Endodermal cell (in vitro differentiated cells): ENCODE measurements at regions not wholly inside any gene's neighbourhood (a gene's known extent, or its start where the extent isn't known, plus 50 kb on each side); places are given as distances from the start of the nearest gene placed in this dataset.

Experiments
- DNase-seq: peaks from one replicate; pipeline ENCODE4 v3.0.0-alpha.2; 2017
- H3K27ac ChIP-seq: 2 replicates; pipeline ENCODE4 v1.5.1; 2013; ENCODE audit warnings: mild to moderate bottlenecking, low read depth, low read length, moderate library complexity
- H3K27me3 ChIP-seq: 2 replicates; pipeline ENCODE4 v1.6.1; 2013; ENCODE audit warnings: mild to moderate bottlenecking, low read length, moderate library complexity; ENCODE audit not compliant: insufficient read depth, control insufficient read depth, poor library complexity, severe bottlenecking
- H3K36me3 ChIP-seq: 2 replicates; pipeline ENCODE4 v1.7.0; 2013; ENCODE audit warnings: mild to moderate bottlenecking, low read length, moderate library complexity; ENCODE audit not compliant: control insufficient read depth, insufficient read depth
- H3K4me1 ChIP-seq: one replicate; pipeline ENCODE4 v1.7.0; 2013; ENCODE audit warnings: low read length; ENCODE audit not compliant: control insufficient read depth, insufficient read depth
- H3K4me3 ChIP-seq: 2 replicates; pipeline ENCODE4 v1.5.1; 2013; ENCODE audit warnings: mild to moderate bottlenecking, low read length, moderate library complexity
- H3K9ac ChIP-seq: 2 replicates; pipeline ENCODE4 v1.6.1; 2013; ENCODE audit warnings: mild to moderate bottlenecking, low read length, moderate library complexity; ENCODE audit not compliant: poor library complexity, severe bottlenecking; ENCODE audit errors: extremely low read depth
- H3K9me3 ChIP-seq: 2 replicates; pipeline ENCODE4 v1.6.1; 2013; ENCODE audit warnings: mild to moderate bottlenecking, low read length, moderate library complexity; ENCODE audit not compliant: control insufficient read depth
- H3K27ac Mint-ChIP-seq: 2 replicates; pipeline ENCODE4 v1.8.0; 2020; ENCODE audit warnings: mixed read lengths
- H3K27me3 Mint-ChIP-seq: 2 replicates; pipeline ENCODE4 v1.8.0; 2021; ENCODE audit warnings: mild to moderate bottlenecking, mixed read lengths; ENCODE audit not compliant: insufficient read depth
- H3K36me3 Mint-ChIP-seq: 2 replicates; pipeline ENCODE4 v1.8.0; 2020; ENCODE audit warnings: low read depth, mixed read lengths
- H3K4me1 Mint-ChIP-seq: 2 replicates; pipeline ENCODE4 v1.8.0; 2020; ENCODE audit warnings: mixed read lengths
- H3K4me3 Mint-ChIP-seq: 2 replicates; pipeline ENCODE4 v1.8.0; 2020; ENCODE audit warnings: mild to moderate bottlenecking, moderate library complexity, mixed read lengths
- H3K9me3 Mint-ChIP-seq: 2 replicates; pipeline ENCODE4 v1.8.0; 2020; ENCODE audit warnings: mild to moderate bottlenecking, mixed read lengths
- WGBS, 2 experiments: methylation state at CpG; one replicate each; pipeline versions ENCODE4 v1.1.5 to v1.1.7; 2013; ENCODE audit warnings: missing lambda C conversion rate in 2 of 2, mixed read lengths in 1 of 2; ENCODE audit not compliant: insufficient coverage in 1 of 2, insufficient read length in 1 of 2; 5-methylcytosine and 5-hydroxymethylcytosine counted together
- TF ChIP-seq, protein P1 (sequence below): fragments of 200-600 bp; sonication (generic); conservative IDR thresholded peaks from 2 replicates; pipeline ENCODE4 v1.5.0; 2021; ENCODE audit warnings: antibody characterized with exemption, mild to moderate bottlenecking

DNA sequence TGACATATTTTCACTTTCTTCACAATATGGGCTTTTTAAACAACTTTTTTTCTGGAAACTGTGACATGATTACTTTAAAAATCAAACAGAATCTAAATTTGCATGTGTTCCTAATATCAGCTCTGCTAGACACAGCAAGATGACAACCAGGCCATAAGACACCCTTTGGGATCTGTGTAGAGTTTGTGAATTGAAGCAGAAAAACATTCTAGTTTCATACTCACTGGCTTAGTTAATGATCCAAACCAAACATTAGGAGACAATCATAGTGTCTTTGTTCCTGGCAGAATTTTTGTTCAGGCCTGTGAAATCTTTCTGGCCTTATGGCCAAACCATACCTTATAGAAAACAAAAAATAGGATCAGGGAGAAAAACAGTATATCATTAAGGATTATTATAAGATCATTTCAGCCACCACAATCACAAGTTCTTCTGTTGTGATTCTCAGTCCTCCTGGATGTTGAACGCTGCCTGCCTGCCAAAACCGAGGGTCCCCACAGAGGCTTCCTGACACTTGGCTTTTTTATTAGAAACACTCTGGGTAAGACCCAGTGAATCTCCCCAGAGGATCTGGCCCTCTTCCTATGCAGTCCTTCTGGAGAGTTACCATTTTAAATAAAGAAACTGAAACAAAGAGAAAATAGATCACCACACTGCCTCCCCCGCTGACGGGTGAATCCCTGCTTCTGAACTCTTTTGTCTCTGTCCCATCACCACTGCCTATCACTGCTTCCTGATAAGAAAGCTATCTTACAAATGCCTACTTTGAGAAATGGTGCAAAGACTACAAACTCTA, 79.2 kb upstream of the PPP1R3C start:
- Mint-ChIP-seq H3K36me3 (no peaks in the 10 kb centered on the region), H3K9me3 (peaks cover 3% of the 10 kb centered on the region), H3K27me3 (peaks cover 4% of the 10 kb centered on the region), H3K4me3 (no peak overlapping the region), H3K27ac (peak overlapping the region; percentile 79), H3K4me1 (peaks cover 25% of the 10 kb centered on the region)
- peak; percentile 57 for DNase-seq
- Histone ChIP-seq H3K27ac (no peak overlapping the region), H3K36me3 (no peaks in the 10 kb centered on the region), H3K4me1 (peaks cover 12% of the 10 kb centered on the region), H3K9me3 (no peaks in the 10 kb centered on the region), H3K9ac (peak overlapping the region; percentile 13), H3K4me3 (no peak overlapping the region), H3K27me3 (no peaks in the 10 kb centered on the region)
- 48 to 54% methylated on average over 3 to 4 of the region's 4 CpGs for WGBS, 2 experiments
- TF ChIP-seq, protein P1, sequence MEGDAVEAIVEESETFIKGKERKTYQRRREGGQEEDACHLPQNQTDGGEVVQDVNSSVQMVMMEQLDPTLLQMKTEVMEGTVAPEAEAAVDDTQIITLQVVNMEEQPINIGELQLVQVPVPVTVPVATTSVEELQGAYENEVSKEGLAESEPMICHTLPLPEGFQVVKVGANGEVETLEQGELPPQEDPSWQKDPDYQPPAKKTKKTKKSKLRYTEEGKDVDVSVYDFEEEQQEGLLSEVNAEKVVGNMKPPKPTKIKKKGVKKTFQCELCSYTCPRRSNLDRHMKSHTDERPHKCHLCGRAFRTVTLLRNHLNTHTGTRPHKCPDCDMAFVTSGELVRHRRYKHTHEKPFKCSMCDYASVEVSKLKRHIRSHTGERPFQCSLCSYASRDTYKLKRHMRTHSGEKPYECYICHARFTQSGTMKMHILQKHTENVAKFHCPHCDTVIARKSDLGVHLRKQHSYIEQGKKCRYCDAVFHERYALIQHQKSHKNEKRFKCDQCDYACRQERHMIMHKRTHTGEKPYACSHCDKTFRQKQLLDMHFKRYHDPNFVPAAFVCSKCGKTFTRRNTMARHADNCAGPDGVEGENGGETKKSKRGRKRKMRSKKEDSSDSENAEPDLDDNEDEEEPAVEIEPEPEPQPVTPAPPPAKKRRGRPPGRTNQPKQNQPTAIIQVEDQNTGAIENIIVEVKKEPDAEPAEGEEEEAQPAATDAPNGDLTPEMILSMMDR: no peak

DNA sequence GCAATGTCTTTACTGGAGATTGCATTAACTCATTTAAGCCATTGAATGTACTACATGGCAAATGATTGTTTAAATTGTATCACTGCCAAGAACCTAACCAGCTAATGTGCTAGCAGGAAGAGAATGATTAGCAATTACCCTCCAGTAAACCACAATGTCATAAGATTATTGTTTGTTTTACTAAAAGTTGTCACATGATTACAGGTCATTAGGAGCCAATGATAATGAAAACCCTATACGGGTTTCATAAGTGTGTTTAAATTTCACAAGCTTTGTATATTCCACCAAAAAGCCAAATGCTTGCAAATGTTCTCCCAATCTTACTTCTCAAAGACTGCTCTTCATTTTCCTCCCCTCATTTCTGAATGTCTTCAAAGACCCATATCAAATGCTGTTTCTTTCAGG, 76.5 kb upstream of the PPP1R3C start:
- TF ChIP-seq, protein P1: no peak
- Histone ChIP-seq H3K27me3 (no peaks in the 10 kb centered on the region), H3K9me3 (no peaks in the 10 kb centered on the region), H3K36me3 (no peaks in the 10 kb centered on the region), H3K4me3 (no peak overlapping the region), H3K27ac (no peak overlapping the region), H3K4me1 (peaks cover 12% of the 10 kb centered on the region), H3K9ac (no peak overlapping the region)
- peaks cover under 1% of the 10 kb centered on the region for H3K27me3 Mint-ChIP-seq
- 89 to 100% methylated on average over 1 of the region's 1 CpG for WGBS, 2 experiments
- H3K27ac Mint-ChIP-seq: no peak overlapping the region
- peaks cover 3% of the 10 kb centered on the region for H3K9me3 Mint-ChIP-seq
- no peak for DNase-seq
- H3K4me3 Mint-ChIP-seq: no peak overlapping the region
- no peaks in the 10 kb centered on the region for H3K36me3 Mint-ChIP-seq
- H3K4me1 Mint-ChIP-seq: peaks cover 26% of the 10 kb centered on the region

DNA sequence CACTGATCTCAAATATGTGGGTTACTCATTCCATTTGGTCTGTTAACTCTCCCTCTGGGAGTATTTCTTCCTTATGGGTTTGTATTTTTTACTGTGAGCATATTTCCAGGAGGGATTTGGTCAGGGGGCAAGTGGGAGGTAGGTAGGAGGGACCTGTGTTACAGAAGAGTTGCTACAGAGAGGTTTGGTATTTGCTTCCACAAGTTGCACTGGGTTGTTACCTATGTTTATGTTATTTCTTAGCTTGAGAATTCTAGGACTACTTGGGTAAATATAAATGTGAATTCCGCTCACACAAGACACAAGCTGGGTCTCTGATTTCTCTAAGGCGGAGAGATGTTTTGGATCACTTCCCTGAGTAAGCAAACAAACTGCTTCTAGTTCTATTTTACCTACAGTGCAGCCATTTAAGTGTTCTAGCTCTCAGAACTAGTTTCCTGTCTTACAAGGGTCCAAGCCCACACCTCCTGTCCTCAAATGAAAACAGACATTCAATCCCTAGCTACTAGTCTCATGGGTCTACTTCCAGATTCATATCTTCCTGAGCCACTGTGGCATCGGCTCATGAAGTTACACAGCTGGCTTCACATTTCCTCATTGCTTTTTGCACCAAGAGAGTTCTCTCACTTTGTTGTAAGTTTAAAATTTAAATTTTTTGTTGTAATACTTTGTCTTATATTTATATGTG, 75.4 kb upstream of the PPP1R3C start:
- Histone ChIP-seq H3K36me3 (no peaks in the 10 kb centered on the region), H3K27ac (no peak overlapping the region), H3K9ac (no peak overlapping the region), H3K9me3 (no peaks in the 10 kb centered on the region), H3K4me1 (peaks cover 7% of the 10 kb centered on the region), H3K27me3 (no peaks in the 10 kb centered on the region), H3K4me3 (no peak overlapping the region)
- peaks cover 26% of the 10 kb centered on the region for H3K4me1 Mint-ChIP-seq
- H3K9me3 Mint-ChIP-seq: peaks cover 3% of the 10 kb centered on the region
- no peak for DNase-seq
- H3K27ac Mint-ChIP-seq: no peak overlapping the region
- no peak overlapping the region for H3K4me3 Mint-ChIP-seq
- TF ChIP-seq, protein P1: no peak
- H3K36me3 Mint-ChIP-seq: no peaks in the 10 kb centered on the region
- H3K27me3 Mint-ChIP-seq: no peaks in the 10 kb centered on the region
- WGBS, 2 experiments: 89 to 95% methylated on average over 3 of the region's 3 CpGs
